Esophagus (tissue), 2 donors: ENCODE measurements at regions not wholly inside any gene's neighbourhood (a gene's known extent, or its start where the extent isn't known, plus 50 kb on each side); places are given as distances from the start of the nearest gene placed in this dataset.

Experiments used
- H3K27ac ChIP-seq, 2 donors: one replicate each; pipeline ENCODE4 v1.5.1; 2013; ENCODE audit warnings: low read depth in 2 of 2, mild to moderate bottlenecking in 2 of 2, inconsistent platforms in 1 of 2, low read length in 1 of 2, moderate library complexity in 1 of 2
- H3K27me3 ChIP-seq, 2 donors: one replicate each; pipeline ENCODE4 v1.6.1; 2013; ENCODE audit warnings: low read length in 2 of 2, control low read depth in 1 of 2, mild to moderate bottlenecking in 1 of 2; ENCODE audit not compliant: insufficient read depth in 2 of 2, control insufficient read depth in 1 of 2
- H3K36me3 ChIP-seq, 2 donors: one replicate each; pipeline ENCODE4 v1.6.1; 2013; ENCODE audit warnings: low read length in 1 of 2; ENCODE audit not compliant: control insufficient read depth in 2 of 2, insufficient read depth in 2 of 2
- H3K4me1 ChIP-seq, 2 donors: one replicate each; pipeline ENCODE4 v1.6.1; 2013; ENCODE audit warnings: low read length in 1 of 2; ENCODE audit not compliant: control insufficient read depth in 2 of 2, insufficient read depth in 2 of 2
- H3K4me3 ChIP-seq, 2 donors: one replicate each; pipeline ENCODE4 v1.5.1; 2013; ENCODE audit warnings: low read length in 2 of 2, mild to moderate bottlenecking in 2 of 2, low read depth in 1 of 2, moderate library complexity in 1 of 2
- H3K9me3 ChIP-seq, 2 donors: one replicate each; pipeline ENCODE4 v1.6.1; 2013; ENCODE audit warnings: mild to moderate bottlenecking in 2 of 2, low read depth in 1 of 2, low read length in 1 of 2, moderate library complexity in 1 of 2; ENCODE audit not compliant: control insufficient read depth in 2 of 2, insufficient read depth in 1 of 2
- WGBS, 2 donors: extraction: QIAGEN DNeasy Blood & Tissue Kit; methylation state at CpG; one replicate each; pipeline ENCODE4 v1.1.7; 2013; 5-methylcytosine and 5-hydroxymethylcytosine counted together
- donor health status: healthy with polysubstance abuse.
- donor health status: Bipolar disorder and iron deficiency.

GRCh38 chr5:20617841-20618240 is 629.8 kb upstream of the CDH18 start:
- no peaks in the 10 kb centered on the region for H3K27me3 ChIP-seq
- no peaks in the 10 kb centered on the region for H3K4me1 ChIP-seq
- H3K9me3 ChIP-seq, result no peaks in the 10 kb centered on the region
- H3K36me3 ChIP-seq, result no peaks in the 10 kb centered on the region
- WGBS, 2 donors, result 49 to 56% methylated on average over 3 of the region's 3 CpGs
- no peak overlapping the region for H3K4me3 ChIP-seq
- no peak overlapping the region for H3K27ac ChIP-seq

GRCh38 chr5:20615888-20616563 is 628.0 kb upstream of the CDH18 start:
- no peaks in the 10 kb centered on the region for H3K36me3 ChIP-seq
- 91 to 94% methylated on average over 21 of the region's 21 CpGs for WGBS, 2 donors
- H3K4me3 ChIP-seq, result no peak overlapping the region
- H3K9me3 ChIP-seq, result no peaks in the 10 kb centered on the region
- H3K27ac ChIP-seq, result no peak overlapping the region
- H3K4me1 ChIP-seq, result no peaks in the 10 kb centered on the region
- no peaks in the 10 kb centered on the region for H3K27me3 ChIP-seq

DNA sequence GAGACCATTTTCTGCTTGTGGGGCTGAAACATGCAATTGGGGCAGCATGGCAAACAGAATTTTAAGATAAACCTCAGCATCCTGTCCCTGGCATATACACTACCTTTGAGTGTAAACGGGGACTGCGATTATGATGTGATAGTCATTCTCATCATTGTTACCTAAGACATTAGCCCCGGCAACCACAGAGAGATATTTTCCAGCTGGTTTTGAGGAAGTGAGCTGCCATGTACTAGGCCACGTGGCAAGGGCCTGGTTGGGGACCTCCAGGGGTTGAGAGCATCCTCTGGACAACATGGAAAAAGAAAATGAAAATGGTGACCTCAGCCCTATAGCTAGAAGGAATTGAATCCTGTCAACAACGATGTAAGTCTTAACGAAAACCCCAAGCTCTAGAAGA is 623.6 kb upstream of the CDH18 start:
- Histone ChIP-seq H3K4me3 (no peak overlapping the region), H3K36me3 (no peaks in the 10 kb centered on the region), H3K27ac (no peak overlapping the region), H3K27me3 (no peaks in the 10 kb centered on the region), H3K9me3 (no peaks in the 10 kb centered on the region), H3K4me1 (no peaks in the 10 kb centered on the region)
- whole genome bisulfite sequencing, 2 donors, result 75 to 77% methylated on average over 6 of the region's 6 CpGs

DNA sequence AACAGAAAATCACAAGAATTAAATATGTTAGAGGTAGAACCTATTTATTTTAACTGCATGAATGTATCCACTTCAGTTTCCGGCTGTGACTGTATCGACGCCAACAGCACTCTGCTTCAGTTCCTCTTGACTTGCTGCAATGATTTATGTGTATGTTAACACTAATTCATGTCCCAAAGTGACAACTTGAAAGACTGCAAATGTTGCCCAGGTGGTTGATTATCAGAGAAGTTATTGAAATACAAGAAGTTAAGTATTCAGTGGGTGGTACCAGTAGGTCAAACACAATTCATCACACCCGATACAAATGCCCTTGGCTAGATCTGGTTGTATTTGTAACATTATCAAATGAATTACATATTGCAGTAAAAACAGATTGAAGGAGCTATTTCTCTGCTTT is 622.7 kb upstream of the CDH18 start:
- Histone ChIP-seq H3K4me1 (no peaks in the 10 kb centered on the region), H3K4me3 (no peak overlapping the region), H3K27me3 (no peaks in the 10 kb centered on the region), H3K36me3 (no peaks in the 10 kb centered on the region), H3K27ac (no peak overlapping the region), H3K9me3 (no peaks in the 10 kb centered on the region)
- 21 to 24% methylated on average over 4 of the region's 4 CpGs for WGBS, 2 donors

GRCh38 chr5:20609126-20609525 is 621.1 kb upstream of the CDH18 start:
- H3K4me1 ChIP-seq, result no peaks in the 10 kb centered on the region
- no peaks in the 10 kb centered on the region for H3K27me3 ChIP-seq
- H3K36me3 ChIP-seq, result no peaks in the 10 kb centered on the region
- no peak overlapping the region for H3K4me3 ChIP-seq
- WGBS, 2 donors, result 89 to 95% methylated on average over 1 of the region's 1 CpG
- H3K9me3 ChIP-seq, result no peaks in the 10 kb centered on the region
- H3K27ac ChIP-seq, result no peak overlapping the region

DNA sequence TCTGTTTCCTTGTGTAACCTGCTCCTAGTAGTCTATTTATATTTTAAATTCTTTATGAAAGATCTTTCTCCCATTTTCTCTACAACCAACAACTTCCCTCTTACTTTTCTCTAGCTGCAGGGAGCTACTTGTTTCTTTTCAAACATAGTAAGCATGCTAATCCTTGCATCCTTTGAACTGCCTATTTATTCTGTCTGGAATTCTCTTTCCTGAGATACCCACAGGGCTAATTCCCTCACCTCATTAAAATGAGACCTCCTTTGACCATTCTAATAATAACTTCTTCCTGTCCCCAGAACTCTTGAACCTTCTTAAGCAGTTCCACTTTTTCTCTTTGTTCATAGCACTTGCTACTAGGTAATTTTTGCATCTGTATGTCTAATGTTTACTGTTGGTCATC is 620.6 kb upstream of the CDH18 start:
- no peaks in the 10 kb centered on the region for H3K27me3 ChIP-seq
- H3K36me3 ChIP-seq, result no peaks in the 10 kb centered on the region
- H3K27ac ChIP-seq, result no peak overlapping the region
- H3K9me3 ChIP-seq, result no peaks in the 10 kb centered on the region
- H3K4me1 ChIP-seq, result no peaks in the 10 kb centered on the region
- no peak overlapping the region for H3K4me3 ChIP-seq

GRCh38 chr5:20605732-20606525 is 617.9 kb upstream of the CDH18 start:
- Histone ChIP-seq H3K4me1 (no peaks in the 10 kb centered on the region), H3K4me3 (no peak overlapping the region), H3K27ac (no peak overlapping the region), H3K9me3 (peaks cover 0 to 2% of the 10 kb centered on the region in 2 donors), H3K36me3 (no peaks in the 10 kb centered on the region), H3K27me3 (no peaks in the 10 kb centered on the region)
- WGBS, 2 donors, result 39% methylated on average over 3 of the region's 3 CpGs

DNA sequence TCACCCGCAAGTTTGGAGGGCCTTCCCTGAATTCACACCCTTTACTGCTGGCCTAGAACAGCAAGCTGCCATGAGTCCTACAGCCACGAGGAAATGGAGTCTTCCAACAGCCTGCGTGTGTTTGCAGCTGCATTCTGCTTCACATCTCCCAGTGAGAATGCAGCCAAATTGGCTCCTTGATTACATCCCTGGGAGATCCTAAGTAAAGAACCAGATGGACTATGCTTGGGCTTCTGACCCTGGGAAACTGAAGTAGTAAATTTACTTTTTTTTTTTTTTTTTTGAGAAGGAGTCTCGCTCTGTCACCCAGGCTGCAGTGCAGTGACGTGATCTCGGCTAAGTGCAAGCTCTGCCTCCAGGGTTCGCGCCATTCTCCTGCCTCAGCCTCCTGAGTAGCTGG is 617.0 kb upstream of the CDH18 start:
- Histone ChIP-seq H3K4me3 (no peak overlapping the region), H3K9me3 (peaks cover 0 to 2% of the 10 kb centered on the region in 2 donors), H3K4me1 (no peaks in the 10 kb centered on the region), H3K36me3 (no peaks in the 10 kb centered on the region), H3K27ac (no peak overlapping the region), H3K27me3 (no peaks in the 10 kb centered on the region)
- 78 to 79% methylated on average over 8 of the region's 8 CpGs for WGBS, 2 donors

- no peak overlapping the region for H3K27ac ChIP-seq
- no peaks in the 10 kb centered on the region for H3K4me1 ChIP-seq
- 60 to 76% methylated on average over 4 of the region's 4 CpGs for WGBS, 2 donors
- no peaks in the 10 kb centered on the region for H3K27me3 ChIP-seq
- H3K4me3 ChIP-seq, result no peak overlapping the region
- peaks cover 0 to 2% of the 10 kb centered on the region in 2 donors for H3K9me3 ChIP-seq
- no peaks in the 10 kb centered on the region for H3K36me3 ChIP-seq
Observed at GRCh38 chr5:20601678-20602100, 613.7 kb upstream of the CDH18 start.

GRCh38 chr5:20590356-20590755 is 602.4 kb upstream of the CDH18 start:
- no peak overlapping the region for H3K4me3 ChIP-seq
- 75 to 84% methylated on average over 2 of the region's 2 CpGs for WGBS, 2 donors
- no peak overlapping the region for H3K27ac ChIP-seq
- no peaks in the 10 kb centered on the region for H3K9me3 ChIP-seq
- no peaks in the 10 kb centered on the region for H3K4me1 ChIP-seq
- H3K27me3 ChIP-seq, result no peaks in the 10 kb centered on the region
- no peaks in the 10 kb centered on the region for H3K36me3 ChIP-seq
